ENCODE measurements at regions not wholly inside any gene's neighbourhood (a gene's known extent, or its start where the extent isn't known, plus 50 kb on each side); places are given as distances from the start of the nearest gene placed in this dataset.
A peak's percentile ranks its signal among the peaks of the same experiment; 100 is the strongest.

DNA sequence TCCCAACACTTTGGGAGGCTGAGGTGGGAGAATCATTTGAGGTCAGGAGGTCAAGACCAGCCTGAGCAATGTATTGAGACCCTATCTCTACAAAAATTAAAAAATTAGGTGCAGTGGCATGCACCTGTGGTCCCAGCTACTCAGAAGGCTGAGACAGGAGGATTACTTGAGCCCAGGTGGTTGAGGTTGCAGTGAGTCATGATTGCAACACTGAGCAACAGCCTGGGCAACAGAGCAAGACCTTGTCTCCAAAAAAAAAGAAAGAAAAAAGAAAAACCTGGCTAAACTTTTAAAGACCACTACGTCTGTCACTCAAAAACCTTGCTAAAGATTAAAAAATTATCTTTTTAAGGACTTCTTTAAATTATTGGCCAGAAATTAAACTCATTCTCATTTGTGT is 59.8 kb upstream of the ABCA1 start:
- H3K27ac Mint-ChIP-seq (ENCODE audit: low read depth, unreplicated experiment): no peak overlapping the region
- peaks cover 7% of the 10 kb centered on the region for H3K36me3 Mint-ChIP-seq (ENCODE audit: insufficient read depth, unreplicated experiment)
- no peak overlapping the region for H3K4me3 Mint-ChIP-seq (ENCODE audit: unreplicated experiment)
- no peaks in the 10 kb centered on the region for H3K9me3 Mint-ChIP-seq (ENCODE audit: unreplicated experiment)
- intact Hi-C loops (cut with micrococcal nuclease): no loop called here
- peaks cover 24% of the 10 kb centered on the region for H3K4me1 Mint-ChIP-seq (ENCODE audit: insufficient read depth, unreplicated experiment)
- DNase-seq (ENCODE audit: unreplicated experiment): peak; percentile 71
- TF ChIP-seq, protein P1, sequence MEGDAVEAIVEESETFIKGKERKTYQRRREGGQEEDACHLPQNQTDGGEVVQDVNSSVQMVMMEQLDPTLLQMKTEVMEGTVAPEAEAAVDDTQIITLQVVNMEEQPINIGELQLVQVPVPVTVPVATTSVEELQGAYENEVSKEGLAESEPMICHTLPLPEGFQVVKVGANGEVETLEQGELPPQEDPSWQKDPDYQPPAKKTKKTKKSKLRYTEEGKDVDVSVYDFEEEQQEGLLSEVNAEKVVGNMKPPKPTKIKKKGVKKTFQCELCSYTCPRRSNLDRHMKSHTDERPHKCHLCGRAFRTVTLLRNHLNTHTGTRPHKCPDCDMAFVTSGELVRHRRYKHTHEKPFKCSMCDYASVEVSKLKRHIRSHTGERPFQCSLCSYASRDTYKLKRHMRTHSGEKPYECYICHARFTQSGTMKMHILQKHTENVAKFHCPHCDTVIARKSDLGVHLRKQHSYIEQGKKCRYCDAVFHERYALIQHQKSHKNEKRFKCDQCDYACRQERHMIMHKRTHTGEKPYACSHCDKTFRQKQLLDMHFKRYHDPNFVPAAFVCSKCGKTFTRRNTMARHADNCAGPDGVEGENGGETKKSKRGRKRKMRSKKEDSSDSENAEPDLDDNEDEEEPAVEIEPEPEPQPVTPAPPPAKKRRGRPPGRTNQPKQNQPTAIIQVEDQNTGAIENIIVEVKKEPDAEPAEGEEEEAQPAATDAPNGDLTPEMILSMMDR (IDR thresholded peaks at IDR 0.05; ENCODE audit: unreplicated experiment): no peak
- BruUV-seq (replicated peaks): no TSS peak
- ChIA-PET POLR2A (no interaction called here), CTCF (interaction anchor here (0.6 to 0.7 kb wide), 2 partner anchors 55 to 269 kb away, joined by 3 to 4 read pairs; no protein-coding TSS in a partner anchor)
- no peaks in the 10 kb centered on the region for H3K27me3 Mint-ChIP-seq (ENCODE audit: insufficient read depth, unreplicated experiment)

DNA sequence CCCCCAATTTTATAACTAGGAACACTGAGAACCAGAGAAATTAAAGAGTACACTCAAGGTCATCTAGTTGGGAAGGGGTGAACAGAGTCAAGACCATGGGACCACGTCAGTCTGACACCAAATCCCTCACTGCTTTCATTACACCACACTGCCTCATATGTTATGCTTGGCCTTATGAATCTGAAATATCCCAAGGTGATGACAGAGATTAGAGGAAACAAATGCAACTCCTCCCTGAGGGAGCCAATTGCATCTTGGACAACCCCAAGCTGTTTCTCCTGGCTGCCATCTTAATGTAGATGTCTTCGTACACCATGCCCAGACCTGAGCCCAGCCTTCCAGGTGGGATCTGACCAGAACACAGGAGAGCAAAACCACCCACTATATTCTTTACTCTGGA is 60.6 kb upstream of the ABCA1 start:
- POLR2A ChIA-PET: no interaction called here

DNA sequence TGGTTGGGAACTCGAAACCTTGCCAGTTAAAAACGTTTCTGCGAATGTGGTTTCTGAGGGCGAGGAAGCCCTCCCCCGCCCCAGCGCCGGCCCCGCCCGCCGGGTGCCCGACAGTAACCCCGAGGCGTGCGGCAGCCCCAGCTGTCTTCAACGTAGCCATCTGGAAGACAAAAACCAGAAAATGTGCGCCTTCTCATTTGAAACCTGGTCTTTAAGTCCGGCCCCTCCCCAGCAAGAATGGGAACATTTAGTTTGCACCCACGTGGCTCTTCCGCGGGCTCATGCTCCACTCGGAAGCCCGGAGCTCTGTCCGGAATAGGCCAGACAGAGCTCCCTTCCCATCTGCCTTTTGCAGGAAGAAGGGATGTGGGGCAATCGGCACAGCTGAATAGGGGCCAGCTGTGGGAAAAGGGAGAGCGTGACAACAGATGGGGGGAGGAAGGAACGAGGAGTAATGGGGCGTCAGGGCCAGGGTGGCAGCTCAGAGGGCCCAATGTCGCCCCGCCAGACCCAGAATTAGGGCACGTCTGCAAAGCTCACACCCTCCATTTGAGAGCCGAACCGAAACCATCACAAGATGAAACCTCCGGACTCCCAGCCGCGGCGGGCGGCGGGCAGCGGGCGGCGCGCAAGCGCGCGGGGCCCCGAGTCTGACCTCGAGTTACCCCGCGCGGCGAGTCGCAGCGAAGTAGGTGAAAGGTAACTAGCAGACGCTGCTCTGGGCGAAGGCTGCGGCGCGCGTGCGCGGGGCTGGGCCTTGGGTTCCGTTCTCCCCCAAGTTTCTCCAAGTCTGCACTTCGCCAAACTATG is 63.4 kb upstream of the ABCA1 start:
- ChIA-PET POLR2A (interaction anchor here (0.6 to 3.4 kb wide), 14 partner anchors 13 to 243 kb away, joined by 3 to 38 read pairs (median 3); partner anchors contain the start of gene NIPSNAP3A), CTCF (interaction anchor here (0.5 to 1.6 kb wide), 8 partner anchors 14 to 437 kb away, joined by 3 to 5 read pairs (median 3); no protein-coding TSS in a partner anchor)
- TF ChIP-seq, protein P1 (IDR thresholded peaks at IDR 0.05; ENCODE audit: unreplicated experiment): no peak
- no peaks in the 10 kb centered on the region for H3K27me3 Mint-ChIP-seq (ENCODE audit: insufficient read depth, unreplicated experiment)
- peak; percentile 81 for DNase-seq (ENCODE audit: unreplicated experiment)
- H3K27ac Mint-ChIP-seq (ENCODE audit: low read depth, unreplicated experiment): peak overlapping the region; percentile 91
- H3K36me3 Mint-ChIP-seq (ENCODE audit: insufficient read depth, unreplicated experiment): peaks cover 7% of the 10 kb centered on the region
- H3K4me1 Mint-ChIP-seq (ENCODE audit: insufficient read depth, unreplicated experiment): peaks cover 24% of the 10 kb centered on the region
- BruUV-seq (replicated peaks): no TSS peak
- intact Hi-C loops (cut with micrococcal nuclease): loop anchor here (2.0 to 10.0 kb wide), 3 partner anchors 73 to 163 kb away; no protein-coding TSS in a partner anchor
- no peaks in the 10 kb centered on the region for H3K9me3 Mint-ChIP-seq (ENCODE audit: unreplicated experiment)
- H3K4me3 Mint-ChIP-seq (ENCODE audit: unreplicated experiment): peak overlapping the region; percentile 89

More for the DNA sequence above, 60.6 kb upstream of the ABCA1 start:
- no peaks in the 10 kb centered on the region for H3K27me3 Mint-ChIP-seq (ENCODE audit: insufficient read depth, unreplicated experiment)
- no peak for DNase-seq (ENCODE audit: unreplicated experiment)
- H3K4me3 Mint-ChIP-seq (ENCODE audit: unreplicated experiment): no peak overlapping the region
- no TSS peak for BruUV-seq (replicated peaks)
- TF ChIP-seq, protein P1 (IDR thresholded peaks at IDR 0.05; ENCODE audit: unreplicated experiment): no peak
- no peaks in the 10 kb centered on the region for H3K9me3 Mint-ChIP-seq (ENCODE audit: unreplicated experiment)
- intact Hi-C loops (cut with micrococcal nuclease): no loop called here
- peaks cover 7% of the 10 kb centered on the region for H3K36me3 Mint-ChIP-seq (ENCODE audit: insufficient read depth, unreplicated experiment)
- peaks cover 24% of the 10 kb centered on the region for H3K4me1 Mint-ChIP-seq (ENCODE audit: insufficient read depth, unreplicated experiment)
- no peak overlapping the region for H3K27ac Mint-ChIP-seq (ENCODE audit: low read depth, unreplicated experiment)
- CTCF ChIA-PET: no interaction called here

DNA sequence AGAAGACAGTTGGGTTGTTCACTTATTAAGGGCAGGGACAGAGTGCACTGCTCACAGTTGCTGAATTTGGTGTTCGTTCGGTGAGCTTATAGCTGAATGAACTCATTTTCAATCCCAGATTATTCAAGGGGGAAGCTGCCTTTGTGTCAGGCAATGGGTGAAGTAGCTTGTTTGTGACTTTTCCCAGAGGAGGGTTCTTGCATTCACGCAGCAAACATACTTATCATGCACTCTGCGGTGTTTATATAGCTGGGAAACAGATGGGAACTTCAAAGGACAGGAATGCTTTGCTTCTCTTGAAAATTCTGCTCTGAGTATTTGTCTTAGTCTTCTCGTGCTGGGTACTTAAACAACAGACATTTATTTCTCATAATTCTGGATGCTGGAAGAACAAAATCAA is 64.7 kb upstream of the ABCA1 start:
- Mint-ChIP-seq H3K4me1 (ENCODE audit: insufficient read depth, unreplicated experiment) (peaks cover 17% of the 10 kb centered on the region), H3K36me3 (ENCODE audit: insufficient read depth, unreplicated experiment) (peaks cover 1% of the 10 kb centered on the region), H3K4me3 (ENCODE audit: unreplicated experiment) (peak overlapping the region; percentile 89), H3K9me3 (ENCODE audit: unreplicated experiment) (no peaks in the 10 kb centered on the region), H3K27ac (ENCODE audit: low read depth, unreplicated experiment) (no peak overlapping the region), H3K27me3 (ENCODE audit: insufficient read depth, unreplicated experiment) (no peaks in the 10 kb centered on the region)
- ChIA-PET CTCF (interaction anchor here (0.9 to 1.6 kb wide), 4 partner anchors 18 to 138 kb away, joined by 3 to 5 read pairs (median 4); no protein-coding TSS in a partner anchor), POLR2A (interaction anchor here (0.8 to 3.4 kb wide), 2 partner anchors 72 to 195 kb away, joined by 3 to 38 read pairs; no protein-coding TSS in a partner anchor)
- TF ChIP-seq, protein P1 (IDR thresholded peaks at IDR 0.05; ENCODE audit: unreplicated experiment): no peak
- intact Hi-C loops (cut with micrococcal nuclease): loop anchor here (10.0 kb wide), 2 partner anchors 72 to 162 kb away; no protein-coding TSS in a partner anchor
- DNase-seq (ENCODE audit: unreplicated experiment): no peak
- no TSS peak for BruUV-seq (replicated peaks)

Measured in MCF 10A (cell line).